Fibroblast of lung (primary cell): ENCODE measurements at regions not wholly inside any gene's neighbourhood (a gene's known extent, or its start where the extent isn't known, plus 50 kb on each side); places are given as distances from the start of the nearest gene placed in this dataset.

Experiments used
- EZH2 ChIP-seq: IDR thresholded peaks from 2 replicates; pipeline ENCODE4 v1.5.1; 2012; ENCODE audit warnings: low read length, control low read depth, mild to moderate bottlenecking; ENCODE audit errors: missing control alignments
- TF ChIP-seq, protein P1 (sequence below), 2 donors: IDR thresholded peaks in 1 of 2; conservative IDR thresholded peaks in 1 of 2; 1 replicate in 1 of 2; 2 replicates in 1 of 2; pipeline ENCODE4 v1.5.1; 2011 to 2012; ENCODE audit warnings: low read length in 2 of 2, control low read depth in 1 of 2, inconsistent platforms in 1 of 2, low read depth in 1 of 2, mild to moderate bottlenecking in 1 of 2

- TF ChIP-seq, protein P1, sequence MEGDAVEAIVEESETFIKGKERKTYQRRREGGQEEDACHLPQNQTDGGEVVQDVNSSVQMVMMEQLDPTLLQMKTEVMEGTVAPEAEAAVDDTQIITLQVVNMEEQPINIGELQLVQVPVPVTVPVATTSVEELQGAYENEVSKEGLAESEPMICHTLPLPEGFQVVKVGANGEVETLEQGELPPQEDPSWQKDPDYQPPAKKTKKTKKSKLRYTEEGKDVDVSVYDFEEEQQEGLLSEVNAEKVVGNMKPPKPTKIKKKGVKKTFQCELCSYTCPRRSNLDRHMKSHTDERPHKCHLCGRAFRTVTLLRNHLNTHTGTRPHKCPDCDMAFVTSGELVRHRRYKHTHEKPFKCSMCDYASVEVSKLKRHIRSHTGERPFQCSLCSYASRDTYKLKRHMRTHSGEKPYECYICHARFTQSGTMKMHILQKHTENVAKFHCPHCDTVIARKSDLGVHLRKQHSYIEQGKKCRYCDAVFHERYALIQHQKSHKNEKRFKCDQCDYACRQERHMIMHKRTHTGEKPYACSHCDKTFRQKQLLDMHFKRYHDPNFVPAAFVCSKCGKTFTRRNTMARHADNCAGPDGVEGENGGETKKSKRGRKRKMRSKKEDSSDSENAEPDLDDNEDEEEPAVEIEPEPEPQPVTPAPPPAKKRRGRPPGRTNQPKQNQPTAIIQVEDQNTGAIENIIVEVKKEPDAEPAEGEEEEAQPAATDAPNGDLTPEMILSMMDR (conservative IDR thresholded peaks at IDR 0.05 in 1 of 2, IDR thresholded peaks at IDR 0.05 in 1 of 2; ENCODE audit: low read depth in 1 of 2, low read length in 2 of 2), result no peak
- no peak for TF ChIP-seq EZH2
Observed at GRCh38 chr2:107338571-107338970, 452.6 kb upstream of the ST6GAL2 start.
